ENCODE measurements at regions not wholly inside any gene's neighbourhood (a gene's known extent, or its start where the extent isn't known, plus 50 kb on each side); places are given as distances from the start of the nearest gene placed in this dataset.

- no peak for DNase-seq (ENCODE audit: extremely low spot score)
- POLR2A ChIA-PET, result no interaction called here
- TF ChIP-seq CTBP1 (IDR thresholded peaks at IDR 0.05; ENCODE audit: borderline replicate concordance) (no peak), ZNF384 (IDR thresholded peaks at IDR 0.05) (no peak)
- CTCF ChIA-PET, result no interaction called here
Measured at GRCh38 chr3:88912294-88912877, 195.0 kb upstream of the EPHA3 start.

GRCh38 chr3:88918841-88919240 is 188.6 kb upstream of the EPHA3 start:
- TF ChIP-seq NFRKB (IDR thresholded peaks at IDR 0.05) (no peak), CTBP1 (IDR thresholded peaks at IDR 0.05; ENCODE audit: borderline replicate concordance) (no peak), FOXM1 (IDR thresholded peaks at IDR 0.05; ENCODE audit: borderline replicate concordance) (no peak), ARNT (IDR thresholded peaks at IDR 0.05) (no peak), BHLHE40 (IDR thresholded peaks at IDR 0.05; ENCODE audit: borderline replicate concordance) (no peak), ELF4 (IDR thresholded peaks at IDR 0.05) (no peak), ZNF384 (IDR thresholded peaks at IDR 0.05) (no peak), TARDBP (IDR thresholded peaks at IDR 0.05) (no peak), FOXK2 (IDR thresholded peaks at IDR 0.05) (no peak)
- CTCF ChIA-PET, result no interaction called here
- DNase-seq (ENCODE audit: extremely low spot score), result no peak
- POLR2A ChIA-PET, result no interaction called here

GRCh38 chr3:88921986-88922385 is 185.4 kb upstream of the EPHA3 start:
- ChIA-PET POLR2A (no interaction called here), CTCF (no interaction called here)
- TF ChIP-seq ELF4 (IDR thresholded peaks at IDR 0.05), result no peak
- no peak for TF ChIP-seq LEF1 (IDR thresholded peaks at IDR 0.05; ENCODE audit: borderline replicate concordance)
- TF ChIP-seq L3MBTL2 (conservative IDR thresholded peaks at IDR 0.05), result no peak
- TF ChIP-seq NFRKB (IDR thresholded peaks at IDR 0.05), result no peak
- no peak for TF ChIP-seq SUZ12 (IDR thresholded peaks at IDR 0.05)
- TF ChIP-seq PKNOX1 (IDR thresholded peaks at IDR 0.05), result no peak
- no peak for TF ChIP-seq FOXM1 (IDR thresholded peaks at IDR 0.05; ENCODE audit: borderline replicate concordance)
- TF ChIP-seq FOXA1 (IDR thresholded peaks at IDR 0.05), result no peak
- no peak for TF ChIP-seq FOXK2 (IDR thresholded peaks at IDR 0.05)
- no peak for TF ChIP-seq TARDBP (IDR thresholded peaks at IDR 0.05)
- no peak for TF ChIP-seq CTBP1 (IDR thresholded peaks at IDR 0.05; ENCODE audit: borderline replicate concordance)
- no peak for TF ChIP-seq ZNF384 (IDR thresholded peaks at IDR 0.05)
- no peak for TF ChIP-seq ARNT (IDR thresholded peaks at IDR 0.05)
- no peak for TF ChIP-seq HDGF (IDR thresholded peaks at IDR 0.05; ENCODE audit: borderline replicate concordance)
- no peak for TF ChIP-seq SP1 (IDR thresholded peaks at IDR 0.05)
- TF ChIP-seq BHLHE40 (IDR thresholded peaks at IDR 0.05; ENCODE audit: borderline replicate concordance), result no peak
- no peak for DNase-seq (ENCODE audit: extremely low spot score)

- ChIA-PET CTCF (no interaction called here), POLR2A (no interaction called here)
- TF ChIP-seq ARNT (IDR thresholded peaks at IDR 0.05) (no peak), LEF1 (IDR thresholded peaks at IDR 0.05; ENCODE audit: borderline replicate concordance) (no peak), PKNOX1 (IDR thresholded peaks at IDR 0.05) (no peak), SP1 (IDR thresholded peaks at IDR 0.05) (no peak), FOXK2 (IDR thresholded peaks at IDR 0.05) (no peak), ELF4 (IDR thresholded peaks at IDR 0.05) (no peak), CTBP1 (IDR thresholded peaks at IDR 0.05; ENCODE audit: borderline replicate concordance) (no peak), L3MBTL2 (conservative IDR thresholded peaks at IDR 0.05) (no peak), BHLHE40 (IDR thresholded peaks at IDR 0.05; ENCODE audit: borderline replicate concordance) (no peak), FOXM1 (IDR thresholded peaks at IDR 0.05; ENCODE audit: borderline replicate concordance) (no peak), TARDBP (IDR thresholded peaks at IDR 0.05) (no peak)
- no peak for DNase-seq (ENCODE audit: extremely low spot score)
Measured at GRCh38 chr3:88926221-88926620, 181.2 kb upstream of the EPHA3 start.

GRCh38 chr3:88930611-88931010 is 176.8 kb upstream of the EPHA3 start:
- CTCF ChIA-PET, result no interaction called here

GRCh38 chr3:88936831-88937230 is 170.6 kb upstream of the EPHA3 start:
- ChIA-PET CTCF (no interaction called here), POLR2A (no interaction called here)
- TF ChIP-seq LEF1 (IDR thresholded peaks at IDR 0.05; ENCODE audit: borderline replicate concordance), result no peak
- TF ChIP-seq ELF4 (IDR thresholded peaks at IDR 0.05), result no peak
- TF ChIP-seq SP1 (IDR thresholded peaks at IDR 0.05), result no peak
- TF ChIP-seq PKNOX1 (IDR thresholded peaks at IDR 0.05), result no peak
- no peak for TF ChIP-seq FOXM1 (IDR thresholded peaks at IDR 0.05; ENCODE audit: borderline replicate concordance)
- no peak for TF ChIP-seq TARDBP (IDR thresholded peaks at IDR 0.05)
- no peak for DNase-seq (ENCODE audit: extremely low spot score)

More at GRCh38 chr3:88930611-88931010, 176.8 kb upstream of the EPHA3 start:
- no peak for DNase-seq (ENCODE audit: extremely low spot score)
- POLR2A ChIA-PET, result no interaction called here
- TF ChIP-seq ELF4 (IDR thresholded peaks at IDR 0.05) (no peak), SUZ12 (IDR thresholded peaks at IDR 0.05) (no peak), HDGF (IDR thresholded peaks at IDR 0.05; ENCODE audit: borderline replicate concordance) (no peak), BHLHE40 (IDR thresholded peaks at IDR 0.05; ENCODE audit: borderline replicate concordance) (no peak), FOXK2 (IDR thresholded peaks at IDR 0.05) (no peak), NFRKB (IDR thresholded peaks at IDR 0.05) (no peak), CTBP1 (IDR thresholded peaks at IDR 0.05; ENCODE audit: borderline replicate concordance) (no peak), L3MBTL2 (conservative IDR thresholded peaks at IDR 0.05) (no peak), TARDBP (IDR thresholded peaks at IDR 0.05) (no peak), PKNOX1 (IDR thresholded peaks at IDR 0.05) (no peak), FOXA1 (IDR thresholded peaks at IDR 0.05) (no peak)

All from HEK293T (cell line).